Fibroblast of skin of scalp (primary cell): ENCODE measurements at regions not wholly inside any gene's neighbourhood (a gene's known extent, or its start where the extent isn't known, plus 50 kb on each side); places are given as distances from the start of the nearest gene placed in this dataset.

Source experiments
- DNase-seq: peaks from one replicate; pipeline ENCODE4 v3.0.0-alpha.2; 2013

GRCh38 chr16:17544304-17544703 lies 73.5 kb upstream of the XYLT1 start:
- DNase-seq = no peak

- DNase-seq = no peak
Observed at GRCh38 chr16:17543073-17543472, 72.3 kb upstream of the XYLT1 start.

- DNase-seq = no peak
Observed at GRCh38 chr16:17541324-17541723, 70.6 kb upstream of the XYLT1 start.

GRCh38 chr16:17538927-17539326 lies 68.2 kb upstream of the XYLT1 start:
- no peak for DNase-seq

- no peak for DNase-seq
Observed at GRCh38 chr16:17532338-17532995, 61.7 kb upstream of the XYLT1 start.

GRCh38 chr16:17529982-17530760 lies 59.4 kb upstream of the XYLT1 start:
- no peak for DNase-seq

GRCh38 chr16:17526956-17527937 lies 56.5 kb upstream of the XYLT1 start:
- no peak for DNase-seq

- DNase-seq = no peak
Observed at GRCh38 chr16:17524656-17525055, 53.9 kb upstream of the XYLT1 start.

- DNase-seq = peak; percentile 64
Observed at GRCh38 chr16:17520561-17520960, 49.8 kb upstream of the XYLT1 start.
